Adrenal gland (tissue), 9 donors: ENCODE measurements at regions not wholly inside any gene's neighbourhood (a gene's known extent, or its start where the extent isn't known, plus 50 kb on each side); places are given as distances from the start of the nearest gene placed in this dataset.

ENCODE experiments used
- DNase-seq, 7 donors: peaks; one replicate each; pipeline ENCODE4 v3.0.0-alpha.2; 2019 to 2020
- H3K27ac ChIP-seq, 5 donors: fragments of 200-600 bp; sonication (generic) in 4 of 5; 1 replicate in 3 of 5; 2 replicates in 2 of 5; pipeline versions ENCODE4 v1.5.1 to v1.8.0; 2016 to 2020; ENCODE audit warnings: mild to moderate bottlenecking in 1 of 5
- H3K27me3 ChIP-seq: fragments of 200-600 bp; 2 replicates; pipeline ENCODE4 v1.8.0; 2021
- H3K36me3 ChIP-seq, 2 donors: fragments of 200-600 bp; replicated peaks in 1 of 2; 1 replicate in 1 of 2; 2 replicates in 1 of 2; pipeline versions ENCODE4 v1.5.1 to v1.8.0; 2018 to 2022
- H3K4me1 ChIP-seq, 2 donors: fragments of 200-600 bp; replicated peaks in 1 of 2; 1 replicate in 1 of 2; 2 replicates in 1 of 2; pipeline versions ENCODE4 v1.5.1 to v1.8.0; 2018 to 2021
- H3K4me3 ChIP-seq, 4 donors: fragments of 200-600 bp; sonication (generic) in 3 of 4; one replicate each; pipeline ENCODE4 v1.5.1; 2016 to 2018
- H3K9me3 ChIP-seq, 3 donors: fragments of 200-600 bp; sonication (generic) in 1 of 3; replicated peaks in 1 of 3; 1 replicate in 2 of 3; 2 replicates in 1 of 3; pipeline versions ENCODE4 v1.5.1 to v1.8.0; 2016 to 2021
- POLR2A ChIP-seq, 2 donors: fragments of 450-650 bp; IDR thresholded peaks; one replicate each; pipeline ENCODE4 v1.6.1; 2017; ENCODE audit warnings: antibody characterized with exemption in 2 of 2, mild to moderate bottlenecking in 2 of 2, moderate library complexity in 1 of 2
- WGBS, 4 donors: extraction: QIAGEN DNeasy Blood & Tissue Kit in 2 of 4; methylation state at CpG; one replicate each; pipeline versions ENCODE4 v1.1.5 to v1.1.7; 2013 to 2017; 5-methylcytosine and 5-hydroxymethylcytosine counted together
- intact Hi-C, 2 donors: fragments of 100-400 bp; cut with DNase I; formaldehyde crosslinking; loops; one replicate each; pipeline versions ENCODE4 v1.14.1 to v1.15.0; 2022 to 2023
- TF ChIP-seq, protein P1 (sequence below), 6 experiments: fragments of 450-650 bp in 4 of 6; fragments of 200-600 bp in 2 of 6; sonication (generic) in 1 of 6; IDR thresholded peaks; 1 replicate in 5 of 6; 2 replicates in 1 of 6; pipeline versions ENCODE4 v1.5.1 to v1.8.0; 2016 to 2021; ENCODE audit warnings: antibody characterized with exemption in 6 of 6, mild to moderate bottlenecking in 2 of 6, moderate library complexity in 1 of 6
- donor health status: healthy with polysubstance abuse.
- donor health status: Bipolar disorder and iron deficiency.
- donor health status: DM: yes; HTN: yes; CAD: no.
- donor health status: DM: no; HTN: no; CAD: no.
- donor health status: DM: no; HTN: no; CAD: no.

DNA sequence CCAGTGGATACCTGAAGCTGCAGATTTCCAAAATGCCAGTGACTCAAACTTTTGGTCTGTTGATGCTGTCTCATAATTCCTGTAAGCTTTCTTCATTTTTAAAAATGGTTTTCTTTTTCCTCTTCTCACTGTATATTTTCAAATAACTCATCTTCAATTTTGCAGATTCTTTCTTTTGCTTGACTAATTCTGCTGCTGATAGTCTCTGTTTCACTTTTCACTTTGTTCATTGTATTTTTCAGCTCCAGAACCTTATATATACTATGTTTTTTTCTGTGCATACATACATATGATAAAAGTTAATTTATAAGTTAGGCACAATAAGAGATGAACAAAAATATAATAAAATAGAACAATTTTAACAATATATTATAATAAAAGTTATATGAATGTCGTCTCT, 237.7 kb upstream of the GPRIN3 start:
- H3K27me3 ChIP-seq, result no peaks in the 10 kb centered on the region
- H3K36me3 ChIP-seq, result no peaks in the 10 kb centered on the region
- no peak for TF ChIP-seq POLR2A (IDR thresholded peaks at IDR 0.05)
- TF ChIP-seq, protein P1, sequence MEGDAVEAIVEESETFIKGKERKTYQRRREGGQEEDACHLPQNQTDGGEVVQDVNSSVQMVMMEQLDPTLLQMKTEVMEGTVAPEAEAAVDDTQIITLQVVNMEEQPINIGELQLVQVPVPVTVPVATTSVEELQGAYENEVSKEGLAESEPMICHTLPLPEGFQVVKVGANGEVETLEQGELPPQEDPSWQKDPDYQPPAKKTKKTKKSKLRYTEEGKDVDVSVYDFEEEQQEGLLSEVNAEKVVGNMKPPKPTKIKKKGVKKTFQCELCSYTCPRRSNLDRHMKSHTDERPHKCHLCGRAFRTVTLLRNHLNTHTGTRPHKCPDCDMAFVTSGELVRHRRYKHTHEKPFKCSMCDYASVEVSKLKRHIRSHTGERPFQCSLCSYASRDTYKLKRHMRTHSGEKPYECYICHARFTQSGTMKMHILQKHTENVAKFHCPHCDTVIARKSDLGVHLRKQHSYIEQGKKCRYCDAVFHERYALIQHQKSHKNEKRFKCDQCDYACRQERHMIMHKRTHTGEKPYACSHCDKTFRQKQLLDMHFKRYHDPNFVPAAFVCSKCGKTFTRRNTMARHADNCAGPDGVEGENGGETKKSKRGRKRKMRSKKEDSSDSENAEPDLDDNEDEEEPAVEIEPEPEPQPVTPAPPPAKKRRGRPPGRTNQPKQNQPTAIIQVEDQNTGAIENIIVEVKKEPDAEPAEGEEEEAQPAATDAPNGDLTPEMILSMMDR (IDR thresholded peaks at IDR 0.05), result no peak
- H3K27ac ChIP-seq, result no peak overlapping the region
- DNase-seq, result no peak
- intact Hi-C loops, result no loop called here
- WGBS, 4 donors, result 89 to 95% (median 91%) methylated on average over 1 of the region's 1 CpG
- H3K4me1 ChIP-seq, result peaks cover 7 to 10% of the 10 kb centered on the region in 2 donors
- H3K4me3 ChIP-seq, result no peak overlapping the region
- peaks cover 0 to 7% (median 0%) of the 10 kb centered on the region in 3 donors for H3K9me3 ChIP-seq

DNA sequence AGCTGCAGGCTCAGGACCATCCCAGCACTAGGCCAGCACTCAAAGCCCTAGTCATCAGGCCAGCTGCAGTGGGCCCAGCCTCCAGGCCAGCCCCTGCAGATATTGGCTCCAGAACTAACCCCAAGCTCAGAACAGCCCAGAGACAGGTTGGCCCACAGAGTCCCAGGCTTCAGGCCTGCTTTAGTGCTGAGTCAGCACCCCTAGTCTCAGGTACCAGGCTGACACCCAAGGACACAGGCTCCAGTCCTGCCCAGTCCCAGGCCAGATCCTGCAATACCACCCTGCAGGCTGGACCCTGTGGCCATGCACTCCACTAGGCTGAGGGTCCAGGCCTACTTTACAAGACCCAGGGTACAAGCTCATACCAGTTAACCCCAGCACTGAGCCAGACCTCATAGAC, 234.4 kb upstream of the GPRIN3 start:
- no peaks in the 10 kb centered on the region for H3K27me3 ChIP-seq
- H3K4me3 ChIP-seq, result no peak overlapping the region
- H3K4me1 ChIP-seq, result peaks cover 23 to 26% of the 10 kb centered on the region in 2 donors
- no peaks in the 10 kb centered on the region for H3K36me3 ChIP-seq
- H3K27ac ChIP-seq, result no peak overlapping the region
- TF ChIP-seq POLR2A (IDR thresholded peaks at IDR 0.05), result no peak
- TF ChIP-seq, protein P1 (IDR thresholded peaks at IDR 0.05), result no peak
- DNase-seq, result no peak
- H3K9me3 ChIP-seq, result peaks cover 0 to 7% (median 0%) of the 10 kb centered on the region in 3 donors
- intact Hi-C loops, result no loop called here

DNA sequence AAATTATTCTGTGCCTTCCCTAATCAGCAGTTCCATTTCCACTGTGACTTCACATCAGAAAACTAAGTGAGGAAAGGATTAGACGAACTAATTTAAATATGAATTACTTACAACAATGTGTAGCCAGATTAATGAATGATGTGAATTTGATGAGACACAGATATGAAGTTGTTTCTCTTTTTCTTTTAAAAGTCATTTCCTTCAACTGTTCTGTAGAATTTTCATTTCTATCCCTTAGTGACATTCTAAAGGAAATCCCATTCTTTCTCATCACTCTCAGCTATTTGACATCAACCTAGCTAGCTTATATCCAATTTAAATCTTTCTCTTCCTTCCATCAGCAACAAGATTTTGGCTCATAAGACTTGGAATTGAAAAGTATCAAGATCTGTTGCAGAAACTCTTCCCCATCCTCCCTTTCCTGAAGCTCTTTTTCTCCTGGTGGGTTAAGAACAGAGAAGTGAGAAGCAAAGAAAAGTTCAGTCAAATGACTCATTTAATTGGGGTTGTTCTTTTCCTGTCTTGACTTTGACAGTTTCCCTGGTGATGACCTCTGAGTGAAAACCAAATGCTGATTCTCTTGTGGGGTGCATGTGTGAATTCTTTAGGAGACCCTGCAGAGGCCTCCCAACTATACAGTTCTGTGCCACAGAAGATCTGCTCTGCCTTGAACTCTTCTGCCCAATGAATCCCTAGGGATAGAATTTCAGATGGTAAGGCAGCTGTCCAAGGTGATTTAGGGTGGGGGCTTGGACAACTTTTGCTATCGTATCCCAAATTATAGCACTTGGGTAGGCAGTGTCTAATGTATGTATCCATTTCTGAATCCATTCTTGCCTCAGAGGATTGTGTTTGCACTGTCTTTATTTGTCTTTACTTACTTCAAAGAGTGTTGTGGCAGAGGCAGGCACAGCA, 232.5 kb upstream of the GPRIN3 start:
- intact Hi-C loops, result no loop called here
- Histone ChIP-seq H3K4me3 (no peak overlapping the region), H3K36me3 (no peaks in the 10 kb centered on the region), H3K27ac (peak overlapping the region; percentile 51 to 87 (median 82)), H3K4me1 (peaks cover 23 to 26% of the 10 kb centered on the region in 2 donors), H3K27me3 (no peaks in the 10 kb centered on the region), H3K9me3 (peaks cover 0 to 7% (median 0%) of the 10 kb centered on the region in 3 donors)
- TF ChIP-seq, protein P1 (IDR thresholded peaks at IDR 0.05), result no peak
- TF ChIP-seq POLR2A (IDR thresholded peaks at IDR 0.05), result no peak
- DNase-seq, result no peak
- 54 to 68% (median 57%) methylated on average over 2 of the region's 2 CpGs for WGBS, 4 donors

DNA sequence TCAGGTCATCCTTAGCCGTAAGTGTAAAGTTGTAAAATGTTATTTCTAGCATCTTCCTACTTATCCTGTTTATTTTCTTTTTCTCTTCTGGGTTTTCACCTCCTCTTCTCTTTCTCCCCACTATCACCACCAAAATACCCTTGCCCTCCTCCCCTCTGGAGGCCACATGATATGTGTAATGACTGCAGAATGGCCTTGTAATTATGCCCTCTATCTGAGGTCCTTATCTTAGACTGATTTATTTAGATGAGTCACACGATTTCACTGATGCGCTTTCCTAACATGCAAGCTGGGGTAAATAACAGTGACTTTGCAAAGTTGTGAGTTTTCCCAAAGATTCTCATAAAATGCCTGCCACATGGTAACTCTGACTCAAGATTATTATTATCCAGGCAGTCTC, 231.8 kb upstream of the GPRIN3 start:
- WGBS, 4 donors, result 18 to 34% (median 26%) methylated on average over 3 of the region's 3 CpGs
- peaks cover 0 to under 1% (median 0%) of the 10 kb centered on the region in 3 donors for H3K9me3 ChIP-seq
- H3K4me1 ChIP-seq, result peaks cover 23 to 26% of the 10 kb centered on the region in 2 donors
- H3K27me3 ChIP-seq, result no peaks in the 10 kb centered on the region
- no peaks in the 10 kb centered on the region for H3K36me3 ChIP-seq
- TF ChIP-seq, protein P1 (IDR thresholded peaks at IDR 0.05), result no peak
- peak in 1 of 2 donors; percentile 31 for TF ChIP-seq POLR2A (IDR thresholded peaks at IDR 0.05)
- no peak overlapping the region for H3K4me3 ChIP-seq
- peak overlapping the region; percentile 51 to 87 (median 82) for H3K27ac ChIP-seq
- DNase-seq, result peak; percentile 57 to 84 (median 77)
- intact Hi-C loops, result no loop called here
